Limb (tissue), 2 donors: ENCODE measurements at regions not wholly inside any gene's neighbourhood (a gene's known extent, or its start where the extent isn't known, plus 50 kb on each side); places are given as distances from the start of the nearest gene placed in this dataset.
A peak's percentile ranks its signal among the peaks of the same experiment; 100 is the strongest.

ENCODE experiments used
- DNase-seq, 2 donors: peaks; one replicate each; pipeline ENCODE4 v3.0.0-alpha.2; 2016; ENCODE audit errors: extremely low spot score in 2 of 2

GRCh38 chr2:240355962-240356361, 79.5 kb upstream of the GPC1 start:
- DNase-seq: no peak

GRCh38 chr2:240356700-240357640, 78.5 kb upstream of the GPC1 start:
- no peak for DNase-seq

- DNase-seq: no peak
Observed at GRCh38 chr2:240357641-240358012, 77.8 kb upstream of the GPC1 start.

GRCh38 chr2:240358080-240358479, 77.4 kb upstream of the GPC1 start:
- DNase-seq: no peak

- no peak for DNase-seq
Observed at GRCh38 chr2:240358821-240359397, 76.6 kb upstream of the GPC1 start.

- no peak for DNase-seq
Observed at GRCh38 chr2:240359695-240360094, 75.8 kb upstream of the GPC1 start.

GRCh38 chr2:240360645-240361475, 74.6 kb upstream of the GPC1 start:
- no peak for DNase-seq

GRCh38 chr2:240362216-240362755, 73.2 kb upstream of the GPC1 start:
- peak in 1 of 2 donors; percentile 19 for DNase-seq

- peak in 1 of 2 donors; percentile 34 for DNase-seq
Observed at GRCh38 chr2:240362826-240363745, 72.4 kb upstream of the GPC1 start.

GRCh38 chr2:240363746-240364581, 71.5 kb upstream of the GPC1 start:
- DNase-seq: peak in 1 of 2 donors; percentile 49

GRCh38 chr2:240364582-240364960, 70.9 kb upstream of the GPC1 start:
- peak in 1 of 2 donors; percentile 48 for DNase-seq

GRCh38 chr2:240364961-240365775, 70.3 kb upstream of the GPC1 start:
- DNase-seq: no peak

- DNase-seq: no peak
Observed at GRCh38 chr2:240365971-240366471, 69.4 kb upstream of the GPC1 start.

GRCh38 chr2:240366901-240367300, 68.6 kb upstream of the GPC1 start:
- DNase-seq: no peak

- DNase-seq: no peak
Observed at GRCh38 chr2:240367721-240368120, 67.7 kb upstream of the GPC1 start.

GRCh38 chr2:240368781-240369331, 66.6 kb upstream of the GPC1 start:
- no peak for DNase-seq

GRCh38 chr2:240369335-240369734, 66.1 kb upstream of the GPC1 start:
- no peak for DNase-seq

GRCh38 chr2:240369801-240370585, 65.5 kb upstream of the GPC1 start:
- peak; percentile 86 to 89 for DNase-seq
